Iris pigment epithelial cell (primary cell): ENCODE measurements at regions not wholly inside any gene's neighbourhood (a gene's known extent, or its start where the extent isn't known, plus 50 kb on each side); places are given as distances from the start of the nearest gene placed in this dataset.
A peak's percentile ranks its signal among the peaks of the same experiment; 100 is the strongest.
"Not testable (repeated sequence)": the region's sequence is repeated elsewhere in the genome, so short reads cannot be mapped to it uniquely, and the experiment has no call there.

Experiments used
- DNase-seq: peaks from one replicate; pipeline ENCODE4 v3.0.0-alpha.2; 2011; ENCODE audit warnings: low read depth

DNA sequence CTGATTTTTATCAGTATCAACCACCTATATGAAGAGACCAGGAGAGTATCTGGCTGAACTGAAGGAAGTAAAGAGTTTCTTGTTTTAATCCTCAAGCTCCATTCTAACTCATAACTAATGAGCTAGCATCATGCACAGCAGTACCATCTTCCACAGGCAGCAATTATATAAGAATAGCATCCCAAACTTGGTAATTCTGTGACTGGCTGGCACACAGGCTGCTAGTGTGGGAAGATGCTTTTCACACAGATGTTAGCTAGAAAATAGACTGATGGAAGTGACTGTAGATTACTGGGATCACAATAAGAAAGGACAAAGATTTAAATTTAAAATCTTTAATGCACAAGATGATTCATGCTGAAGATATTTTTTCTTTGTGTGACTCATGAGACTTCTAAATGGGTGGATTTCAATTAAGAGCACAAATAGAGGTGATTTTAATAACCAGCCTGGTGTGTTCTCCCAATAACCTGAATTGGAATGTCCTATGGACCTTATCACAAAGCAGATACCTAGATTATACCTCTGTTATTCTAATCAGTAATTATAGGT, 417.7 kb upstream of the ATXN7L3B start:
- peak; percentile 8 for DNase-seq

DNA sequence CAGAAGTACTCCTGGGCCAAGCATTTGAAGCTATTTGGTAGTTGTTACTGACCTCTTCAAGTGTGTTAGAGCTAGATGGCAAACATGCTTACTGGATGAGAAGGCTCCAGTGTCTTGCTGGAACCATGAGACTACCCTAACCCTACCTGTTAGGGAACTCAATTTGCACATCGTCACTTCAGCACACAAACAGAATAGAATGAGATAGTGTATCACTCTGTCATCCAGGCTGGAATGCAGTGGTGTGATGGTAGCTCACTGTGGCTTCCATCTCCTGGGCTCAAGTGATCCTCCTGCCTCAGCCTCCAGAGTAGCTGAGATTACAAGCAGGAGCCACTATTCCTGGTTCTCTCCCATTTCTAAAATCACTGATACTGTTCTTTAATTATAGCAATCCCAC, 417.0 kb upstream of the ATXN7L3B start:
- no peak for DNase-seq

DNA sequence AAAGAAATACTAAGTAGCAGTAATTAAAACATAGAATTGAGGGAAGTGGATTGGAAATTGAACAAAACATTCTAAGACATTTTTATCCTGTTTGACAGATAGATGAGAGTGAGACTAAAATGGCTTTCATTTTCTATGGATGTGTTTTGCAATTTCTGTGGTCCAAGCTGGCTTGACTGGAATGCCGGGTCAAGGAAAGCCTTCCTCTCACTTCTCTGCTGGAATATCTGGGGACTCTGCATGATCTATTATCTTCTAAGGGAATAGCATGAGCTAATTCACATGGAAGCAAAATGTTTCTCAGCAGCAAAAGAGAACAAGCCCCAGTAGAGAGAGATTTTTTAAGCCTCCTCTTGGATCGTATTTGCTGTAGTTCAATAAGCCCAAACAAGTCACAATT, 407.9 kb upstream of the ATXN7L3B start:
- DNase-seq: peak; percentile 36

DNA sequence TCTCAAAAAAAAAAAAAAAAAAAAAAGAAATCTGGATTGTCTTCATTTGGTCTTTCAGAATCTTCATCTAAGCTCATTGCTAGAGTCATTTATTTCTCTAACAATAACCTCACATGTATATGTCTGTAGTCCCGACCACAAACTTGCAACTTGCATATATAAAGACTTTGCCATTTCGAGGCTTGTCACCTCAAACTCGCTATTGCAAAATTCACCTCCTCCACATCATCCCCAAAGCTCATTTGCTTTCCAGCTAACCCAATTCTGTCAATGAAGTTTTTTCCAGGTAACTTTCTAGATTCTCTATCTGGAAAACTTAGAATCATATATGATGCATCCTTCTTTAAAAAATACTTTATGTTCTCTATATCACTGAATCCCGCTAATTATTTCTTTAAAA, 393.2 kb upstream of the ATXN7L3B start:
- DNase-seq: no peak

DNA sequence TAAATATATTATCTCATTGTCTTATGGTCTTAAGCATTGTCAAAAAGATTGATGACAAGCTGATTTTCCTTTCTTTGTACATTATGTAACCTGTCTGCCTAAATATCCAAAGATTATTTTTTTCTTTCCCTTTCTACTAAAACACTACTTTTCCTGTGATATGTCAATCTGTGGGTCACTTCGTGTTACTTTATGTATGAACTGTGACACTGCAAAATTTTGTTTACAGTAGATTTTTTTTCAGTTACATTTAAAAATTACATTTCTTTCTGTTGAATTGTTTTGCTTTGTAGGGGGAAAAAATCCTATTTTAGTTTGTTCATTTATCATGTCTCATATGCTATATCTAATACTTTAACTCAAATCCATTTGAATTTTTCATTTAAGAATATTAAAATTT, 392.3 kb upstream of the ATXN7L3B start:
- no peak for DNase-seq

DNA sequence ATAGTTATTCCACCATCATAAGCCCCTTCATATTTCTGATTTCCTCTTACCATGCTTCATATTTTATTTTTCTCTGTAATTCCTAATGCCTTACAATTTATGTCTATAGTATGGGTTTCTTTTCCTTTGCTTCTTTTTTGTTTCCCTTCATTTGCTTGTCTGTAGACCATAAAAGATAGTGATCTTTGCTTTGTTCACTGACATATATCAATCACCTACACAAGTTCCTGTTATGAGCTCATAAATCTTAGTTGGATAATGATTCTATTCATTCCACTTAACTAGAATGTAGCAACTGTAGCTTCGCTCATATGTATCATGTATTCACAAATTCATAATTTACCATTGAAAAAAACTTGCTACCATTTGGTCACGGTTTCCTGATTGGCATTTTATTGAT, 388.8 kb upstream of the ATXN7L3B start:
- DNase-seq: no peak

DNA sequence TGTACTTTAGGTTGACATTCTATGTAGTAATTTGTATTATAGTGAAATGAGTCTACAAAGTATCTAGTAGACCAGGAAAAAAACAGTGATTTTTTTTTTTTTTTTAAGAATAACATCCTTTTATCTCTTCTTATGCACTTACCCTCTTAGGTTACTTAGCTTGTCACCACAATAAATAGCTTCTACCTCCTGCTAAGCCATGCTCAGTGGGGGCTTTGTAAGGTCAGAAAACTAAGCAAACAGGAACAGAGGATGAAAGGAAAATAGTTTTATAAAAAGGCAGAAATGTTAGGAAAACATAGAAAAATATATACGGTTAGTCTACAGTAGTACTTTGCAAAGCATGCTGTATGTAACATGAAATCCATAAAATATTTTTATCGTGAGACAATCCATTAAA, 385.3 kb upstream of the ATXN7L3B start:
- no peak for DNase-seq

DNA sequence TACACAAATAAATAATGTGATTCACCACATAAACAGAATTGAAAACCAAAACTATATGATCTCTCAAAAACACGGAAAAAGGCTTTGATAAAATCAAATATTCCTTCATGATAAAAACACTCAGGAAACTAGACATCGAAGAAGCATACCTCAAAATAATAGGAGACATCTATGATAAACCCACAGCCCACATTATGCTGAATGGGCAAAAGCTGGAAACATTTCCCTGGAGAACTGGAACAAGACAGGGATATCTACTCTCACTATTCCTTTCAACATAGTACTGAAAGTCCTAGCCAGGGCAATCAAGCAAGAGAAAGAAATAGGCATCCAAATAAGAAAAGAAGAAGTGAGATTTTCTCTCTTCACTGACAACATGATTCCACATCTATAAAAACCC, 371.5 kb upstream of the ATXN7L3B start:
- DNase-seq: no peak

DNA sequence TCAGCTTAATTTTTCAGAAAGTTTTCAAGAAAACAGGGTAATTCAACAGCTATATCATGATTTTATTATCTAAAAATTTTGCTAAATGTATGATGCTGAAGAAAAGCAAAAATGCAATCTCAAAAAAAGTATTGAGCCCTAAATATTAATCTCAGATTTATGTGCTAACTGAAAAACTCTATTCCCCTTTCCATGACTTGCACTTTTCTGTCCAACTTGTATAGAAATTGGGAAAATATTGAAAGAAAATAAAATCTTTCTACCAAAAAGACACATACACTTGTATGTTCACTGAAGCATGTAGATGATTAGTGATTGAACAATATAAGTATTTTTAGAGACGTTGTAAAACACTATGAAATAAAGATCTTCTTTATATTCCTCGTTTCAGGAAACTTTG, 368.0 kb upstream of the ATXN7L3B start:
- no peak for DNase-seq

DNA sequence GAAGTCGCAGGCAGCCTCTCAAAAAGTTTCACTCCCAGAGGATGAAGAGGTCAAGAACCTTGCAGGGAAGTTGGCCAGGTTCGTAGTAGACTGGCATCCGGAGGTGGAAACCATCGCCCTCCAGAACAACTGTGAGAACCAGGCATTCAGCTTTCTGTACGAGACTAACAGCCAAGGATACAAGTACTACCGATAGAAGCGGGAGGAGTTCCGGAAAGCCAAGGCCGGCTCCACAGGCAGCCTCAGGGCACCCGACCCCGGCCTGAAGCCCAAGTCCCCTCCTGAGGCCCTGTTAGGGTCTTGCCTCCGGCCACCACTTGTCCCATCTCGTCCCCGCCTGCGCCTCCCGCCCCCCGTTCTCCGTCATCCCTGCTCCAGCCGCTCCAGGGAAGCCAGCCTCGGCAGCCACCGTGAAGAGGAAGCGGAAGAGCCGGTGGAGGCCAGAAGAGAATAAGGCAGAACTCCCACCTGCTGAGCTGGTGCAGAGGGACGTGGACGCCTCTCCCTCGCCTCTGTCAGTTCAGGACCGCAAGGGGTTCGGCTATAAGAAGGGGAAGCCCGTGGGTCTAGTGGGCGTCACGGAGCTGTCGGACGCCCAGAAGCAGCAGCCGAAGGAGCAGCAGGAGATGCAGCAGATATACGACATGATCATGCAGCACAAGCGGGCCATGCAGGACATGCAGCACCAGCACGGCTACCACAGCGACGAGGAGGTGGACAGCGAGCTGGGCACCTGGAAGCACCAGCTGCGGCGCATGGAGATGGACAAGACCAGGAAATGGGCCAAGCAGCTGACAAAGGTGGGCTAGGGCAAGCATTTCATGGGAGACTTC, 366.8 kb upstream of the ATXN7L3B start:
- no peak for DNase-seq

DNA sequence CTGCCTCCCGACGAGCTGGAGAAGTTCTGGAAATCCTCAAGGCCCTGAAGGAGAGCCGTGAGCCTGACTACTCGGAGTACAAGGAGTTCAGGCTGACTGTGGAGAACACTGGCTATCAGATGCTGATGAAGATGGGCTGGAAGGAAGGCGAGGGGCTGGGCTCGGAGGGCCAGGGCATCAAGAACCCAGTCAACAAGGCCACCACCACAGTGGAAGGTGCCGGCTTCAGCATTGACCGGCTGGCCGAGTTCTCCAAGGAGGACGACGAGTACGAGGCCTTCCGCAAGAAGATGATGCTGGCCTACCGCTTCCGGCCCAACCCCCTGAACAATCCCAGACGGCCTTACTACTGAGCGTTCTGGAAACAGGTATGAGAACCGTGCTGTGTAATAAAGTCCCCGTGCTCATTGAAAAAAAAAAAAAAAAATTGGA, 366.1 kb upstream of the ATXN7L3B start:
- no peak for DNase-seq

DNA sequence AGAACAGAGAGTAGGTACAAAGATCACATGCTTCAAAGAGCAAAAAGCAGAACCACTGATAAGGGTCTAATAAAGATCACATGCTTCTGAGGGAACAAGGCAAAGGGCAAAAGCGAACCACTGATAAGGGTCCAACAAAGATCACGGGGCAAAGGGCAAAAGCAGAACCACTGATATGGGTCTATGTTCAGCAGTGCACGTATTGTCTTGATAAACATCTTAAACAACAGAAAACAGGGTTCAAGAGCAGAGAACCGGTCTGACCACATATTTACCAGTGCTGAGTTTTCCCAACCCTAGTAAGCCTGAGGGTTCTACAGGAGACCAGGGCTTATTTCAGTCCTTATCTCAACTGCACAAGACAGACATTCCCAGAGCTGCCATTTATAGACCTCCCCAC, 362.7 kb upstream of the ATXN7L3B start:
- not testable (repeated sequence) for DNase-seq

DNA sequence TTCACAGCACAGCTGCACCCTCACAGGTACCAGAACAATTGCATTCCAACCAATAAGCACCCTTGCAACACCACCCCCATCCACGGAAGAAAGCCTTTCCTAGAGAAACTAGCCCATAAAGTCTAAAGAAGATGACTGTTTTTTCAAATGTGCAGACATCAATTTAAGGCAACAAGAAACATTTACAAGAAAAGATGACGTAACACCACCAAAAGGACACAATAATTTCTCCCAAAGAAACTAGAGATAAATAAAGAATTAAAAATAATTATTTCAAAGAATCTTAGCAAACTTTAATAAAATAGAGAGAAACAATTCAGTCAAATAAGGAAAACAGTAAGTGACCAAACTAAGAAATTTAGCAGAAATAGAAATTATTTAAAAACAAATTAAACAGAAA, 352.3 kb upstream of the ATXN7L3B start:
- DNase-seq: no peak

DNA sequence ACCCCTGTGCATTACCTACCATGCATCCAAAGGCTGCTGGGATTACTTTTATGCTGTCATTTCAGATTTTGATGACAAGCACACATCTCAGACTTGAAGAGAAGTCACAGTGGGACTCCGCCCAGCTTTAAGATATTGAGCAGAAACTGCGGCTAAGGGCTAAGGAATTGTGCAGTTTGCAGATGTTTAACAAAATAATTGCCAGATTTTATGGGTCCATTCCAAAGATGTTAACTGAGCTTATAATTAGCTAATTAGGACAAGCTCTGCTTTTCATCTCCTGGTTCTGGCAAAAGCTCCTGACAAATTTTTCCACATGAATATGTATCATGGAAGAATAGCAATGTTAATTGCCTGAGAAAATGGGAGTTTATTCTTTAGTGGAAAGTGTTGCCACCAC, 344.4 kb upstream of the ATXN7L3B start:
- no peak for DNase-seq

DNA sequence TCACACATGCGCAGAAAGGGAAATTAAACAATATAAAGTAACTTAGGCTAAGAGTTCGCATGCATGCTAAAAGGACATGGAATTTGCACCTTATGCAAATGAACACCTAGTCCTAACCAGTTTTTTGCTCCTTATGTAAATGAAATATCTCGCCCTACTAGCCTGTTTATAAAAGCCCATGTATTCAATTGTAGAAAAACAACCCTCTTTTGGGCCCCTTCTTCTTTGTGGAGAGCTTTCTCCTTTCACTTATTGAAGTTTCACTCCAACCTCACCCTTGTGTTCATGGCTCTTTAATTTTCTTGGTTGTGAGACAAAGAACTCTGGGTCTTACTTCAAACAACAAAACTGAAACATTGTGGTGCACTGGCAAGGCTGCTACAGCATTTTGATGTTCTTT, 333.4 kb upstream of the ATXN7L3B start:
- no peak for DNase-seq

DNA sequence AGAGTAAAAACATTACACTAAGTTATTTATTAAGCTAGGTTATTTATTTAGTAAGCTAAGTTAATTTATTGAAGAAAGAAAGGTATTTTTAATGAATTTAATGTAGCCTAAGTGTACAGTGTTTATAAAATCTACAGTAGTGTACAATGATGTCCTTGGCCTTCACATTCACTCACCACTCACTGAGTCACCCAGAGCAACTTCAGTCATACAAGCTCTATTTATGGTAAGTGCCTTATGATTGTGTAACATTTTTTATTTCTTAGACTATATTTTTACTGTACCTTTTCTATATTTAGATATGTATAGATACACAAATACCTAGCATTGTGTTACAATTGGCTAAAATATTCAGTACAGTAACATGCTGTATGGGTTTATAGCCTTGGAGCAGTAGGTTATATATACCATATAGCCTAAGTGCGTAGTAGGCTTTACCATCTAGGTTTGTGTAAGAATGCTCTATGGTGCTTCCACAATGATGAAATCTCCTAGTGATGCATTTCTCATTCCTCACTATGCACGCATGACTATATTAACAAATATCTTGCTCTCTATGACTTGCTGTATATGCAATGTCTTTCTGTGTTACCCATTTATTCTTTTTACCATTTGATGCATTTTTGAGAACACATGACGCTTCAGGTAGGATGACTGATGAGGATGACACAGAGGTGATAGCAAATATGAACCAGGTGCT, 309.6 kb upstream of the ATXN7L3B start:
- DNase-seq: peak; percentile 33

DNA sequence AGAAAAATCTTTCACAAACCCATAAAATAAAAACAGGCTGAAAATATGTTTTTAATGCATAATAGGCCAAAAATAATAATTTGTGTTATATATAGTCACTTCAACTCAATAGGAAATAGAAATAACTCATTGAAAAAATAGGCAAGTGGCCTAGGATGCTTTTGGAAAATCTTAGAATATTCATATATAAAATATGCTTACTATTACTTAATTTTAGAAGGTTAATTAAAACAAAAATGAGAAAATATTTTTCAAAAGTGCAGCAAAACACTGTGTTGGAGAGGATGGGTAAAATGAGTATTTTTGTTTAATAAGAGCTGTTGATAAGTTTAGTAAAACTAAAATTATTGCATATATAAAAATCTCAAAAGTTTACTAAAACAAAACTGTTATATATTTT, 308.0 kb upstream of the ATXN7L3B start:
- DNase-seq: no peak

DNA sequence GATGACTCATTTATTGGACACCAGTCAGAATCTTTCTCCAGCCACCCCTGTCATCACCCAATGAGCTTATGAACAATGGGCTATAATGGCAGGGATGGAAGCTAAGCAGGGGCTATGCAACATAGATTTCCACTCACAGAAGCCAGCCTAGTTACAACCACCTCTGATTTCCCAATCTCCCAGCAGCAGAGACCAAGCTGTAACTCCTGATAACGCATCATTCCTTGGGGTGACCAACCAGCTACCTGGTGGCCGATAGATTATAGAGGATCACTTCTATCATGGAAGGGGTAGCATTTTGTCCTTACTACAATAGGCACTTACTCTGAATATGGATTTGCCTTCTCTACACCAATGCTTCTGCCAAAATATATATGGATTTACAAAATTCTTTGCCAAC, 302.3 kb upstream of the ATXN7L3B start:
- DNase-seq: no peak

DNA sequence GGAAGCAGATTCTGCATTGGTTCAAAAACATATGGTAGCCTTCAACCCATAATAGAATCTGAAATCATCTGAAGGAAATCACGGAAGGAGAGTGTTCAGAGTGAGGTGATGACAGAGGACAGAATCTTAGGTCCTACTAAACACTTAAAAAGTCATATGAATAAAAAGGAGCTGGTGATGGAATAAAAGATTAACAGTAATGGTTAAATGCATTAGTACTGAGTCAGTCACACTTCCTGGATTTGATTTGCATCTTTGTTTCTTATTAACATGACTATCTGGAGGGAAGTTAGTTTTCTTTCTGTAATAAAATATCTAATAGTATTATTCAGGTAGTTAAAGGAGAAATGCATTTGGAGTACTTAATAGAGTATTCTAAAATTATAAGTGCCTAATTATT, 296.3 kb upstream of the ATXN7L3B start:
- DNase-seq: no peak

DNA sequence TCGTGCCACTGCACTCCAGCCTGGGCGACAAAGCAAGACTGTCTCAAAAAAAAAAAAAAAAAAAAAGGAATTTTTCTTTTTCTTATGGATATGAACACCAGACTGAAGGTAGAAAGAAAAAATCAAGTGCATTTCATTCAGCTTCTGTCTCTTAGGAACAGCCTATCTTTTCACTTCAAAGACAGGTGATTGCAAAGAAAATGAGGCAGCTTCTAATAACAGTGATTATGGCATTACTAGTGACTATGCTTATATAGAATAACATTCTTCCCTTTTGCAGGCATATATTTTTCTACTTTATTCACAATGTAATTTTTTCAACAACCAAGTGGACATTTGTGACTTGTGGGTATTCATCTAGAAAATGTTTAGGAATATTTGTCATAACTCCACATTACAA, 295.5 kb upstream of the ATXN7L3B start:
- no peak for DNase-seq

DNA sequence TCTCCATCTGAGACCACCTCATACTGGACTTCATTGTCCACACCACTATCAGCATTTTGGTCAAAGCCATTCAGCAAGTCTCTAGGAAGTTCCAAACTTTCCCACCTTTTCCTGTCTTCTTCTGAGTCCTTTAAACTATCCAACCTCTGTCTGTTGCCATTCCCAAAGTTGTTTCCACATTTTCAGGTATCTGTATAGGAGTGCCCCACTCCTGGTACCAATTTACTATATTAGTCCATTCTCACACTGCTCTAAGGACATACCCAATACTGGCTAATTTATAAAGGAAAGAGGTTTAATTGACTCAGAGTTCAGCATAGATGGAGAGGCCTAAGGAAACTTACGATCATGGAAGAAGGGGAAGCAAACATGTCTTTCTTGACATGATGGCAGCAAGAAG, 292.2 kb upstream of the ATXN7L3B start:
- DNase-seq: no peak

DNA sequence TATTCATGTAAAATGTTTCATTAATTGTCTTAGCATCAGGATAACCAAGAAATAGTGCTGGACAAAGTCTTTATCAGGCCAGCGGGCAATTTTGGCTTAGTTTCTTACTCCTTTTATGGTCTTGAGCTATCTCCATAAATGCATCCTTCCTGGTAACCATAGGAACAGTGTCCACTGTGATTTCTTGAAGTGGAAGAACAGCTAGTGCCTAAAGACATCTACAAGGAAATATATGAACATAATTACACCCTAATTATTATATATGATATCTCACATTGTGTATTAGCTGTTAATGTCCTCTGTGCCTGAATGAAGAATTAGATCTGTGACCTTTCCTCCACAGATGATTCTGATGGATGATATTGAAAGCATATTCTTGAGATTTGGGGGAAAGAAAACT, 286.7 kb upstream of the ATXN7L3B start:
- DNase-seq: no peak

DNA sequence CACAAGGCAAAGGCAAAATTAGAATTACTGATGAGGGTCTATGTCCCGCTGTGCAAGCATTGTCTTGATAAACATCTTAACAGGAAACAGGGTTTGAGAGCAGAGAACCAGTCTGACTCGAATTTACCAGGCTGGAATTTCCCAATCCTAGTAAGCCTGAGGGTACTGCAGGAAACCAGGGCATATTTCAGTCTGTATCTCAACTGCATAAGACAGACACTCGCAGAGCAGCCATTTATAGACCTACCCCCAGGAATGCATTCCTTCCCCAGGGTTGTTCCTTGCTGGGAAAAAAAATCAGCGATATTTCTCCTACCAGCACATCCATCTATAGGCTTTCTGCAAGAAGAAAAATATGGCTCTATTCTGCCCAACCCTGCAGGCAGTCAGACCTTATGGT, 283.8 kb upstream of the ATXN7L3B start:
- DNase-seq: not testable (repeated sequence)
